Endothelial cell of umbilical vein (primary cell): ENCODE measurements at regions not wholly inside any gene's neighbourhood (a gene's known extent, or its start where the extent isn't known, plus 50 kb on each side); places are given as distances from the start of the nearest gene placed in this dataset.

ENCODE experiments used
- BruUV-seq: library from RNA; stranded (reverse); fragments of 400-500 nt; replicated peaks from 2 replicates; lab custom pipeline; 2021; lab: Mats Ljungman, UMichigan
- CTCF ChIA-PET: fragments of 300-600, 350-600 bp; sonication (Branson Sonifier 250); formaldehyde crosslinking; loops from one replicate; lab custom pipeline; 2021; ENCODE audit warnings: antibody characterized with exemption, inconsistent platforms; lab: Charles Lee
- POLR2A ChIA-PET: fragments of 300-600, 350-600 bp; sonication (Branson Sonifier 250); formaldehyde crosslinking; loops from one replicate; lab custom pipeline; 2021; ENCODE audit warnings: antibody characterized with exemption, inconsistent platforms; lab: Charles Lee
- DNase-seq: peaks from one replicate; pipeline ENCODE4 v3.0.0-alpha.2; 2011; ENCODE audit warnings: low read depth, low spot score
- FAIRE-seq: peaks from 2 replicates; lab custom pipeline; 2011; peaks lifted over from hg19 to GRCh38; lab: Jason Lieb, UNC
- H2AFZ ChIP-seq: 2 replicates; pipeline ENCODE4 v1.6.0; 2012; ENCODE audit warnings: low read depth, low read length, control low read depth, inconsistent platforms
- H3K27ac ChIP-seq: 2 replicates; pipeline ENCODE4 v1.5.1; 2011; ENCODE audit warnings: low read depth, mild to moderate bottlenecking, control low read depth, low read length, moderate library complexity; ENCODE audit not compliant: insufficient read depth
- H3K27me3 ChIP-seq, 2 experiments: 2 replicates each; pipeline versions ENCODE4 v1.6.0 to v1.6.1; 2011; ENCODE audit warnings: low read length in 2 of 2, mixed read lengths in 1 of 2; ENCODE audit not compliant: control insufficient read depth in 2 of 2, insufficient read depth in 2 of 2
- H3K36me3 ChIP-seq, 2 experiments: 2 replicates in 1 of 2; 3 replicates in 1 of 2; pipeline ENCODE4 v1.5.1; 2011; ENCODE audit warnings: low read length in 2 of 2, mild to moderate bottlenecking in 1 of 2, moderate library complexity in 1 of 2; ENCODE audit not compliant: control insufficient read depth in 2 of 2, insufficient read depth in 2 of 2; ENCODE audit errors: extremely low read depth in 1 of 2
- H3K4me1 ChIP-seq: 3 replicates; pipeline ENCODE4 v1.5.1; 2011; ENCODE audit warnings: mild to moderate bottlenecking, low read length; ENCODE audit not compliant: control insufficient read depth, insufficient read depth; ENCODE audit errors: extremely low read depth
- H3K4me2 ChIP-seq: 2 replicates; pipeline ENCODE4 v1.6.1; 2011; ENCODE audit warnings: low read length, control low read depth, mixed read lengths; ENCODE audit not compliant: insufficient read depth
- H3K4me3 ChIP-seq, 3 experiments: fragments of 200-600 bp in 1 of 3; sonication (generic), shearing (Covaris generic) in 1 of 3; replicated peaks in 1 of 3; 2 replicates each; pipeline ENCODE4 v1.5.1; 2011 to 2016; ENCODE audit warnings: control low read depth in 3 of 3, low read length in 3 of 3, mild to moderate bottlenecking in 2 of 3, inconsistent platforms in 1 of 3, low read depth in 1 of 3, moderate library complexity in 1 of 3; ENCODE audit not compliant: insufficient read depth in 1 of 3
- H3K79me2 ChIP-seq: 2 replicates; pipeline ENCODE4 v1.6.0; 2012; ENCODE audit warnings: low read length, inconsistent platforms; ENCODE audit not compliant: control insufficient read depth, insufficient read depth
- H3K9ac ChIP-seq: replicated peaks from 2 replicates; pipeline ENCODE3; 2011; ENCODE audit warnings: low read length, control low read depth; ENCODE audit not compliant: insufficient read depth; ENCODE audit errors: extremely low read depth
- H3K9me1 ChIP-seq: replicated peaks from 3 replicates; pipeline ENCODE4 v1.6.0; 2011; ENCODE audit warnings: mild to moderate bottlenecking, low read length; ENCODE audit not compliant: control insufficient read depth, insufficient read depth; ENCODE audit errors: extremely low read depth
- H3K9me3 ChIP-seq: replicated peaks from 2 replicates; pipeline ENCODE4 v1.5.1; 2012; ENCODE audit warnings: low read length, inconsistent platforms; ENCODE audit not compliant: control insufficient read depth, insufficient read depth
- H4K20me1 ChIP-seq: replicated peaks from 2 replicates; pipeline ENCODE3; 2011; ENCODE audit warnings: mild to moderate bottlenecking, low read length; ENCODE audit not compliant: control insufficient read depth, insufficient read depth; ENCODE audit errors: extremely low read depth
- CTCF ChIP-seq, 2 donors: IDR thresholded peaks; 1 replicate in 1 of 2; 2 replicates in 1 of 2; pipeline ENCODE4 v1.5.1; 2011; ENCODE audit warnings: low read length in 2 of 2, mild to moderate bottlenecking in 2 of 2, moderate library complexity in 2 of 2, control low read depth in 1 of 2, inconsistent platforms in 1 of 2, low read depth in 1 of 2; ENCODE audit not compliant: insufficient read depth in 1 of 2; ENCODE audit errors: extremely low read depth in 1 of 2
- EZH2 ChIP-seq: IDR thresholded peaks from 2 replicates; pipeline ENCODE4 v1.6.1; 2012; ENCODE audit warnings: borderline replicate concordance, low read depth, mild to moderate bottlenecking, moderate library complexity, low read length, inconsistent platforms; ENCODE audit not compliant: severe bottlenecking
- FOS ChIP-seq: IDR thresholded peaks from 2 replicates; pipeline ENCODE4 v1.6.1; 2011; ENCODE audit warnings: mild to moderate bottlenecking, low read length, moderate library complexity, borderline replicate concordance; ENCODE audit not compliant: insufficient read depth
- GATA2 ChIP-seq: IDR thresholded peaks from 2 replicates; pipeline ENCODE4 v1.7.0; 2011; ENCODE audit warnings: low read depth, mild to moderate bottlenecking, moderate library complexity, mixed read lengths, low read length; ENCODE audit not compliant: insufficient read length, insufficient read depth
- JUN ChIP-seq: IDR thresholded peaks from 2 replicates; pipeline ENCODE4 v1.6.1; 2011; ENCODE audit warnings: borderline replicate concordance, low read depth; ENCODE audit not compliant: insufficient read length, insufficient read depth
- MYC ChIP-seq: IDR thresholded peaks from one replicate; pipeline ENCODE4 v1.6.1; 2011; ENCODE audit warnings: mild to moderate bottlenecking, low read depth, low read length
- POLR2A ChIP-seq: IDR thresholded peaks from 2 replicates; pipeline ENCODE4 v1.6.1; 2012; ENCODE audit warnings: low read depth, mild to moderate bottlenecking, control low read depth, low read length
- POLR2AphosphoS5 ChIP-seq: IDR thresholded peaks from 2 replicates; pipeline ENCODE4 v1.6.1; 2012; ENCODE audit warnings: low read depth, mild to moderate bottlenecking, control low read depth, low read length, moderate library complexity; ENCODE audit not compliant: insufficient read depth
- dilution Hi-C: fragments of 300-500 bp; cut with MboI; formaldehyde crosslinking; loops from one replicate; pipeline ENCODE4 v1.15.0; 2019; ENCODE audit warnings: low sequenced_read_pairs; ENCODE audit not compliant: extremely low pct_ligation_motif_present
- intact Hi-C: fragments of 100-400 bp; cut with micrococcal nuclease; formaldehyde crosslinking; loops from one replicate; pipeline ENCODE4 v1.10.0; 2022
- TF ChIP-seq, protein P1 (sequence below): IDR thresholded peaks from 2 replicates; pipeline ENCODE4 v1.6.1; 2011; ENCODE audit not compliant: insufficient read depth, insufficient read length

DNA sequence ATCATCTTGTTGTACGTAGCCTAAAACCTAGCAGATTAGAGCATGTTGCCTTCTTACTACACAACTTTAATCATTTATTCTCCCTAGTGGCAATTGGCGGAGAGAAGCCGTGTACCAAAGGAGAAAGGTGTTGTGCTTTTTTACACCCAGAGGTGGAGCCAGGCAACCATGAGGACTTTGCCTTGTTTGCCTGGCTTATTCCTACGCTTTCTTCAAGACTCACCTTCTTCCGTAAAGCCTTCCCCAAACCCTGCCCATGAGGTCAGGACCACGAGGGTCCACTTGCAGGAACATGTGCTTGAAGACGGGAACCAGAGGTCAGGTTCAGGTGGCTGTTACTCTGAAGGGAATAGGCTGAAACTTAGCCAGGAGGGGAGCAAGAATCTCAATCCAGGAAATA lies 290.5 kb downstream of the RAB28 start:
- dilution Hi-C loops (no loop called here), intact Hi-C loops (no loop called here)
- Histone ChIP-seq H3K4me3 (no peak overlapping the region), H3K9me3 (no peaks in the 10 kb centered on the region), H3K79me2 (no peaks in the 10 kb centered on the region), H3K9ac (no peak overlapping the region), H3K27ac (no peak overlapping the region), H3K36me3 (no peaks in the 10 kb centered on the region), H4K20me1 (no peaks in the 10 kb centered on the region), H2AFZ (no peak overlapping the region), H3K27me3 (no peaks in the 10 kb centered on the region), H3K4me2 (no peak overlapping the region), H3K4me1 (no peaks in the 10 kb centered on the region), H3K9me1 (no peaks in the 10 kb centered on the region)
- CTCF ChIA-PET: no interaction called here
- DNase-seq (no peak), FAIRE-seq (no peak)
- POLR2A ChIA-PET: no interaction called here
- TF ChIP-seq CTCF (IDR thresholded peaks at IDR 0.05; ENCODE audit: extremely low read depth in 1 of 2, insufficient read depth in 1 of 2, low read depth in 1 of 2, low read length in 2 of 2): no peak
- no peak for TF ChIP-seq FOS
- TF ChIP-seq, protein P1, sequence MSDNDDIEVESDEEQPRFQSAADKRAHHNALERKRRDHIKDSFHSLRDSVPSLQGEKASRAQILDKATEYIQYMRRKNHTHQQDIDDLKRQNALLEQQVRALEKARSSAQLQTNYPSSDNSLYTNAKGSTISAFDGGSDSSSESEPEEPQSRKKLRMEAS: no peak
- TF ChIP-seq POLR2AphosphoS5: no peak
- TF ChIP-seq MYC: no peak
- no peak for TF ChIP-seq GATA2
- no peak for TF ChIP-seq JUN
- no peak for TF ChIP-seq EZH2
- no peak for TF ChIP-seq POLR2A
- no TSS peak for BruUV-seq
